PFSK-1 (cell line): ENCODE measurements at regions not wholly inside any gene's neighbourhood (a gene's known extent, or its start where the extent isn't known, plus 50 kb on each side); places are given as distances from the start of the nearest gene placed in this dataset.

Experiments used
- FOXP2 ChIP-seq: optimal IDR thresholded peaks from 2 replicates; pipeline ENCODE3; 2011; ENCODE audit warnings: borderline replicate concordance, control low read depth, inconsistent platforms; ENCODE audit not compliant: insufficient read depth; ENCODE audit errors: extremely low read length, extremely low read depth
- POLR2AphosphoS5 ChIP-seq: IDR thresholded peaks from 2 replicates; pipeline ENCODE4 v1.6.1; 2012; ENCODE audit warnings: low read depth, mild to moderate bottlenecking, control low read depth, low read length, moderate library complexity
- SIN3A ChIP-seq: IDR thresholded peaks from 2 replicates; pipeline ENCODE4 v1.6.1; 2012; ENCODE audit warnings: mild to moderate bottlenecking, low read length, moderate library complexity, borderline replicate concordance; ENCODE audit not compliant: insufficient read depth
- TAF1 ChIP-seq: IDR thresholded peaks from 2 replicates; pipeline ENCODE4 v1.6.1; 2012; ENCODE audit warnings: low read length, control low read depth, borderline replicate concordance; ENCODE audit not compliant: insufficient read depth
- TF ChIP-seq, protein P1 (sequence below), 2 experiments: IDR thresholded peaks; 2 replicates each; pipeline versions ENCODE4 v1.6.1 to v1.8.0; 2011 to 2012; ENCODE audit warnings: low read depth in 2 of 2, low read length in 2 of 2, control low read depth in 1 of 2, inconsistent platforms in 1 of 2, mild to moderate bottlenecking in 1 of 2, moderate library complexity in 1 of 2; ENCODE audit not compliant: insufficient read depth in 1 of 2

DNA sequence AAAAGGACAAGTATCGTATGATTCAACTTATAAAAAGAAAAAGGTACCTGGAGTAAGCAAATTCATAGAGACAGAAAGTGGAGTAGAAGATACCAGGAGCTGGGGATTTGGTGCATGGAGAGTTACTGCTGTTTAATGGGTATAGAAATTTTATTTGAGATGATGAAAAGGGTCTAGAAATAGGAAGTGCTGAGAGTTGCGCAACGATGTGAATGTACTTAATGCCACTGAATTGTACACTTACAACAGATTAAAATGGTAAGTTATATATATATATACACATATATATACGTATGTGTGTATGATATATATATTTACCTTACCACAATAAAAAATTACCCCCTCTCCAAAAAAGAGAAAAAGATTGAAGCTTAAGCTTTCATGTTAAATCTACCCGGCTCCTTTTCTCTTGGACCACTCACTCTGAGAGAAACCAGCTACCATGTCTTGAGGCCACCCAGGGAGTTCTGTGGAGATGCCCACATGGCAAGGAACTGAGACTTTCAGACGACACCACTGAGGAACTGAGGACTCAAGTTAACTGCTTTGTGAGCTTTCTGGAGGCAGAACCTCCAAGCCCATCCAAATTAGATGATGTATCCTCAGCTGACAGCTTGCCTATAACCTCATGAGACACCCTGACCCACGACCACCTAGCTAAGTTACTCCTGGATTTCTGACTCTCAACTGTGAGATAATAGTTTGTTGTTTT, 130.0 kb upstream of the BTG1 start:
- no peak for TF ChIP-seq TAF1
- no peak for TF ChIP-seq SIN3A
- no peak for TF ChIP-seq POLR2AphosphoS5
- TF ChIP-seq FOXP2, result no peak
- TF ChIP-seq, protein P1, sequence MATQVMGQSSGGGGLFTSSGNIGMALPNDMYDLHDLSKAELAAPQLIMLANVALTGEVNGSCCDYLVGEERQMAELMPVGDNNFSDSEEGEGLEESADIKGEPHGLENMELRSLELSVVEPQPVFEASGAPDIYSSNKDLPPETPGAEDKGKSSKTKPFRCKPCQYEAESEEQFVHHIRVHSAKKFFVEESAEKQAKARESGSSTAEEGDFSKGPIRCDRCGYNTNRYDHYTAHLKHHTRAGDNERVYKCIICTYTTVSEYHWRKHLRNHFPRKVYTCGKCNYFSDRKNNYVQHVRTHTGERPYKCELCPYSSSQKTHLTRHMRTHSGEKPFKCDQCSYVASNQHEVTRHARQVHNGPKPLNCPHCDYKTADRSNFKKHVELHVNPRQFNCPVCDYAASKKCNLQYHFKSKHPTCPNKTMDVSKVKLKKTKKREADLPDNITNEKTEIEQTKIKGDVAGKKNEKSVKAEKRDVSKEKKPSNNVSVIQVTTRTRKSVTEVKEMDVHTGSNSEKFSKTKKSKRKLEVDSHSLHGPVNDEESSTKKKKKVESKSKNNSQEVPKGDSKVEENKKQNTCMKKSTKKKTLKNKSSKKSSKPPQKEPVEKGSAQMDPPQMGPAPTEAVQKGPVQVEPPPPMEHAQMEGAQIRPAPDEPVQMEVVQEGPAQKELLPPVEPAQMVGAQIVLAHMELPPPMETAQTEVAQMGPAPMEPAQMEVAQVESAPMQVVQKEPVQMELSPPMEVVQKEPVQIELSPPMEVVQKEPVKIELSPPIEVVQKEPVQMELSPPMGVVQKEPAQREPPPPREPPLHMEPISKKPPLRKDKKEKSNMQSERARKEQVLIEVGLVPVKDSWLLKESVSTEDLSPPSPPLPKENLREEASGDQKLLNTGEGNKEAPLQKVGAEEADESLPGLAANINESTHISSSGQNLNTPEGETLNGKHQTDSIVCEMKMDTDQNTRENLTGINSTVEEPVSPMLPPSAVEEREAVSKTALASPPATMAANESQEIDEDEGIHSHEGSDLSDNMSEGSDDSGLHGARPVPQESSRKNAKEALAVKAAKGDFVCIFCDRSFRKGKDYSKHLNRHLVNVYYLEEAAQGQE (IDR thresholded peaks at IDR 0.05; ENCODE audit: insufficient read depth in 1 of 2, low read depth in 2 of 2, low read length in 2 of 2), result no peak

DNA sequence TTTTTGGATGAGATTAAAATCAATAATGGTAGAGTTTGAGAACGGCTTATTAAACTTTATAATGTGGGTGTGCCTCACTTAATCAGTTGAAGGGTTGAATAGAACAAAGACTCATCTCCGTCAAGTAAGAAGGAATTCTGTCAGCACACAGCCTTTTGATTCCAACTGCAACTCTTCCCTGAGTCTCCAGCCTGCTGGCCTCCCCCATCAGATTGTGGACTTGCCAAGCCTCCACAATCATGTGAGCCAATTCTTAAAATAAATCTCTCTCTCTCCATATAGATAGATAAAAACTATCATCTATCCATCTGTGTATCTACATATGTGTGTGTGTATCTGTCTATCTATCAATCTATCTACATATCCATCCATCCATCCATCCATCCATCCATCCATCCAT, 127.4 kb upstream of the BTG1 start:
- TF ChIP-seq SIN3A (no peak), FOXP2 (no peak), POLR2AphosphoS5 (no peak), TAF1 (no peak)
- TF ChIP-seq, protein P1 (IDR thresholded peaks at IDR 0.05; ENCODE audit: insufficient read depth in 1 of 2, low read depth in 2 of 2, low read length in 2 of 2), result no peak

DNA sequence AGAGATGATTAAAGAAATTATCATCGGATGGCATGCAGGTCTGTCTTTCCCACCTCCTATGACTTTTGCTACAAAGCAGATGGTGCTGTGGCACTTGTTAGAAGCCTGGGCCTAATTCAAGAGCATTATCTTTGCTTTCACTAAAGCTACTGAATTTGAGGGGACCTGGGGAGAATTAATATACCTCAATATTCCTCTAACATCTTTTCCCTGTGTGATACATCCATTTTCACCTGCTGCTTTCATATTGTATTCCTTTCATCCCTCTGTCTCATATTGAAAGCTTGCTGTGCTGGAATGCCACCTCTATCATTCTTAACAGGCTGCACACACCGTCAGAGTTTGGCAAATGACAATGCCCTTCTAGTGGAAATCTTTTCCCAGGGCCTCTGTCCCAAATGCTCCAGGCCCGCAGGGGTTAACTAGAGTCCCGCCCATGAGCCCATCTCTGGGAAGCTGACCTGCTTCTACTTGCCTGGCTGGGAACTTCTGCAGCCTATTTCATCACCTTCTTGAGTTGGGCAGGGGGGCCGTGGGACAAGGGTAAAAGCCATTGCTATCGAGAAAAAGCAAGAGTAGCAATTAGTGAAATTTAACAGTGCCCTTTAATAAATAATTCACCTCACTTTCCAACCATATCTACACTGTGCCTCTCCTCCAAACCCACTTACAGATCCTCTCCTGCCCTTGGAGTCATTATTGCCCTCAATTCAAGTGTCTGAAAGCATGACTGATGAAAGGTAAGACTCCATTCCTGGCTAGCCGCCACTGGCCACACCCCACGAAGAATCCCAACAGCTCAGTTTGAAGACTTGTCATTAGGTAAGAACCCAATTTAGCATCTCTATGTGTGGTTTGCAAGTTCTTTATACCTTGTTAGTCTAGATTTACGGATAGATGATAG, 126.7 kb upstream of the BTG1 start:
- no peak for TF ChIP-seq TAF1

DNA sequence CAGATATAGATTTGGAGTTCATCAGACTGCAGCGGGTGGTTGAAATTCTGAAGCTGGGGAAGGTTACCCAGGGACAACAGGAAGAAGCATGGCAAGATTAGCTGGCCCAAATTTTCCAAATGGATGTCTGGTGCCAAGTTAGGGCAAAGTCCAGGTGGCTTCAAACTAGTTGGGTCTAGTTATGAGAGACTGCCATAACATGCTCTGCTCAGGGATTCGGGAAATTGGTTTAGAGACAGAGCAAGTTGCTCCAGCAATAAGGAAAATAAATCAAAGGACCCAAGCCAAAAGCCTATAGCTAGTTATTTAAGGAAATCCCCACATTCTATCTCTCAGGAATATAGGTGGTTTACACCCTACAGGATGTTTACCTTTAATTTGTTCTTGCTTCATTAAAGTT, 125.7 kb upstream of the BTG1 start:
- TF ChIP-seq, protein P1 (IDR thresholded peaks at IDR 0.05; ENCODE audit: insufficient read depth in 1 of 2, low read depth in 2 of 2, low read length in 2 of 2), result no peak
- TF ChIP-seq TAF1, result no peak
- no peak for TF ChIP-seq POLR2AphosphoS5
- TF ChIP-seq FOXP2, result no peak
- no peak for TF ChIP-seq SIN3A

DNA sequence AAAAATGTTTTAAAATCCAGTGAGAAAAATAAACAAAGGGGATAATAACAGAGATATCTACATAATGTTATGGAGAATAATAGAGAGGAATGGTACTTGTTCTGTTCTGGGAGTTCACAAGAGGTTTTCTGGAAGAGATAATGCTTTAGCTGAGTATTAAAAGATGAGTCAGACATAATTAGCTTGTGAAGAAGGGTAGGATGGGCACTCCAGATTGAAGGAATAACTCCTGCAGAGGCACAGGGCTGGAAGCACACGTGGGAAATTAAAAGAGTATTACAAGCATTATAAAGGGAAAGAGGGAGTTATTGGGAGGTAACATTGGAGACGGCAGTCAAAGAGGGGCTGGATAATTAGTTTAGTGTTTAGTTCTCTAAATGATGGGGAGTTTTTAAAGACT, 124.9 kb upstream of the BTG1 start:
- TF ChIP-seq TAF1, result no peak
- no peak for TF ChIP-seq FOXP2

DNA sequence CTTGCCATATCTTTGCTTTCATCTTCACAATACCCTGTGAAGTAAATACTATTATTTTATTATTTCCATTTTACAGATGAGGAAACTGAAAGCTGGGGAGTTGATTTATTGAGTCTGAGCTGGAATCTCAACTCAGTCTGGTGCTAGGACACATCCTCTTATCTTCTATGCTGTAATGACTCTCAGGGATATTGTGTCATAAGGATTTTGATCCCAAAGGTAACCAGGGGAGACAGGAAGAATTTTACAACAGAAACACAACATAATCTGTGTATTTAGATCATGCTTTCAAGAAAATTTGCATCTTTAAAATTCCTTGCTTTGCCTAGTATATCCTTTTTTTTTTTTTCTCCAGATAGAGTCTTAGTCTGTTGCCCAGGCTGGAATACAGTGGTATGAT, 123.3 kb upstream of the BTG1 start:
- TF ChIP-seq POLR2AphosphoS5 (no peak), SIN3A (no peak), TAF1 (no peak), FOXP2 (no peak)
- TF ChIP-seq, protein P1 (IDR thresholded peaks at IDR 0.05; ENCODE audit: insufficient read depth in 1 of 2, low read depth in 2 of 2, low read length in 2 of 2), result no peak
